IPS DF 6.9 (cell line): ENCODE measurements at regions not wholly inside any gene's neighbourhood (a gene's known extent, or its start where the extent isn't known, plus 50 kb on each side); places are given as distances from the start of the nearest gene placed in this dataset.

Experiments used
- DNase-seq: peaks from one replicate; pipeline ENCODE4 v3.0.0-alpha.2; 2013; ENCODE audit warnings: low read depth, low spot score
- H3K27ac ChIP-seq: one replicate; pipeline ENCODE4 v1.5.1; 2013; ENCODE audit warnings: low read length, control low read depth
- H3K27me3 ChIP-seq: 2 replicates; pipeline ENCODE4 v1.6.1; 2013; ENCODE audit warnings: mild to moderate bottlenecking, low read length; ENCODE audit not compliant: control insufficient read depth, insufficient read depth
- H3K36me3 ChIP-seq: 2 replicates; pipeline ENCODE4 v1.6.1; 2013; ENCODE audit warnings: low read length; ENCODE audit not compliant: control insufficient read depth, insufficient read depth
- H3K4me1 ChIP-seq: 2 replicates; pipeline ENCODE4 v1.6.1; 2013; ENCODE audit warnings: low read length; ENCODE audit not compliant: control insufficient read depth, insufficient read depth
- H3K4me3 ChIP-seq: 2 replicates; pipeline ENCODE4 v1.5.1; 2013; ENCODE audit warnings: mild to moderate bottlenecking, low read length
- H3K9me3 ChIP-seq: 2 replicates; pipeline ENCODE4 v1.6.1; 2013; ENCODE audit warnings: low read length, inconsistent platforms; ENCODE audit not compliant: control insufficient read depth, insufficient read depth
- WGBS: extraction: QIAGEN DNeasy Blood & Tissue Kit; methylation state at CpG from one replicate; pipeline ENCODE4 v1.1.7; 2013; ENCODE audit warnings: mixed read lengths, missing lambda C conversion rate; ENCODE audit not compliant: insufficient read length, insufficient coverage; 5-methylcytosine and 5-hydroxymethylcytosine counted together

DNA sequence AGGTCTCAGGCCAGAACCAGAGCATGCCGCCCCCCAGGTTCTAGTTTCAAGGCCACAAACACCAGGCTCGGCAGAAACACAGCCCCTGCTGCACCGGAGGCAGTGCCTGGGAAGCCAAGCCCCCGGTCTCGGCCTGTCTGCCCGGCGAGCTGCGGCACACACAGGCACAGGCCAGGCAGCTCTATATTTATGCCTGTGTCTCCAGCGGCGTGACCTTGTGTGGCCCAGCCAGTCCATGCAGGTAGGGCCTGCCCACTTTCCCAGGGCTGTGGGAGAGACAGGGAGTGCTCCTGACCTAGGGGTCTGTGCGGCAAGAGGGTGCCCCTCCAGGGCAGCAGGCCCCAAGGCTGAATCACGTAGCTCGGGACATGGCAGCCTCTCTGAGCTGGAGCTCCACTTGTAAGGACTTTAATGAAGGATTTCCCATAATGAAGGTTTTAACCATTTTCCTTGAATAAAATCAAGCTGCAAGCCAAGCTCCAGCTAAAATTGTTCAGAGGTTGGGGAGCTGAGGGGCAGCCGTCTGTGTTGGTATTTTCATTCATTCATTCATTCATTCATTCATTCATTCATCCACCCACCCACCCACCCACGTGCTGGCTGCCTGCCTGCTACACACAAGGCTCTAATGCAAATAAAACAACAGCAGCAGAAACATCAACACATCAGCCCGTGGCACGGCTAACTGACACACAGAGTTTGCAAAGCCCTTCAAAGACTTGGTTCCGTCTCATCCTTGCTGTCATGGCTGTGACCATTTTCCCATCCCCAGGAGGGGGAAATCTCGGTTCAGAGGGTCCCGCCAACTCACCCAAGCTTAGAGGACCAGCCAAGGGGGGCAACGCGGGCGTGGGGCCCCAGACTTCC, 92.0 kb downstream of the RFLNA start:
- Histone ChIP-seq H3K4me1 (peaks cover 3% of the 10 kb centered on the region; the same call in 1 of the 2 replicates), H3K27me3 (no peaks in the 10 kb centered on the region), H3K4me3 (no peak overlapping the region), H3K36me3 (peaks cover 16% of the 10 kb centered on the region), H3K9me3 (no peaks in the 10 kb centered on the region), H3K27ac (no peak overlapping the region)
- DNase-seq: no peak
- WGBS: no CpG with 5 or more reads among the region's 23 CpGs

DNA sequence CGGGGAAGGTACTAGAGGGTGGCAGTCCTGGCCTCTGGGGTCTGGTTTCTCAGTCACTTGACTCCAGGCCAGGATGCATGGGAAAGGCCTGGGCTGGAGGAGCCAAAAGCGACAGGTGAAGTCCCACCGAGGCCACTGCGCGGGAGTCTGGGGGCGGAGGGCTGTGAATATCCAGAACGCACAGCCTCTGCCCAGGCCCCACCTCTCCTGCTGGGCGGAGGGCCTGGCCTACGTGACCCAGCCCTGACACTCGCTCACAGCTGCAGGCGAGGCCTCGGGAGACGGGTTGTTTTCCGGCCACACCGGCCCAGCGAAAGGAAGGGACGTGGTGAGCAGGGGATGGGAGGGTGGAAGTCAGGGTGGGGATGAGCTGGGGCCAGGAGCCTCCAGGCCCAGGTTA, 91.2 kb downstream of the RFLNA start:
- H3K27me3 ChIP-seq: no peaks in the 10 kb centered on the region
- no peaks in the 10 kb centered on the region for H3K9me3 ChIP-seq
- DNase-seq: no peak
- peaks cover 3% of the 10 kb centered on the region; the same call in 1 of the 2 replicates for H3K4me1 ChIP-seq
- no CpG with 5 or more reads among the region's 17 CpGs for WGBS
- H3K27ac ChIP-seq: no peak overlapping the region
- peaks cover 17% of the 10 kb centered on the region for H3K36me3 ChIP-seq
- H3K4me3 ChIP-seq: no peak overlapping the region

GRCh38 chr12:124385219-124385969, 90.5 kb downstream of the RFLNA start:
- Histone ChIP-seq H3K27me3 (no peaks in the 10 kb centered on the region), H3K4me1 (peaks cover 3% of the 10 kb centered on the region; the same call in 1 of the 2 replicates), H3K4me3 (no peak overlapping the region), H3K27ac (no peak overlapping the region), H3K9me3 (no peaks in the 10 kb centered on the region), H3K36me3 (peaks cover 17% of the 10 kb centered on the region)
- no CpG with 5 or more reads among the region's 32 CpGs for WGBS
- DNase-seq: no peak

- H3K36me3 ChIP-seq: peaks cover 17% of the 10 kb centered on the region
- no peaks in the 10 kb centered on the region for H3K27me3 ChIP-seq
- no peak for DNase-seq
- no peaks in the 10 kb centered on the region for H3K9me3 ChIP-seq
- no peak overlapping the region for H3K27ac ChIP-seq
- H3K4me1 ChIP-seq: peaks cover 3% of the 10 kb centered on the region; the same call in 1 of the 2 replicates
- H3K4me3 ChIP-seq: no peak overlapping the region
- WGBS: no CpG with 5 or more reads among the region's 20 CpGs
These were observed 89.5 kb downstream of the RFLNA start for GRCh38 chr12:124384299-124384894.

GRCh38 chr12:124383028-124383427, 88.1 kb downstream of the RFLNA start:
- H3K36me3 ChIP-seq: peaks cover 17% of the 10 kb centered on the region
- no peak for DNase-seq
- no peak overlapping the region for H3K27ac ChIP-seq
- no peaks in the 10 kb centered on the region; the same call in 1 of the 2 replicates for H3K4me1 ChIP-seq
- WGBS: no CpG with 5 or more reads among the region's 10 CpGs
- H3K9me3 ChIP-seq: no peaks in the 10 kb centered on the region
- no peak overlapping the region for H3K4me3 ChIP-seq
- H3K27me3 ChIP-seq: no peaks in the 10 kb centered on the region

DNA sequence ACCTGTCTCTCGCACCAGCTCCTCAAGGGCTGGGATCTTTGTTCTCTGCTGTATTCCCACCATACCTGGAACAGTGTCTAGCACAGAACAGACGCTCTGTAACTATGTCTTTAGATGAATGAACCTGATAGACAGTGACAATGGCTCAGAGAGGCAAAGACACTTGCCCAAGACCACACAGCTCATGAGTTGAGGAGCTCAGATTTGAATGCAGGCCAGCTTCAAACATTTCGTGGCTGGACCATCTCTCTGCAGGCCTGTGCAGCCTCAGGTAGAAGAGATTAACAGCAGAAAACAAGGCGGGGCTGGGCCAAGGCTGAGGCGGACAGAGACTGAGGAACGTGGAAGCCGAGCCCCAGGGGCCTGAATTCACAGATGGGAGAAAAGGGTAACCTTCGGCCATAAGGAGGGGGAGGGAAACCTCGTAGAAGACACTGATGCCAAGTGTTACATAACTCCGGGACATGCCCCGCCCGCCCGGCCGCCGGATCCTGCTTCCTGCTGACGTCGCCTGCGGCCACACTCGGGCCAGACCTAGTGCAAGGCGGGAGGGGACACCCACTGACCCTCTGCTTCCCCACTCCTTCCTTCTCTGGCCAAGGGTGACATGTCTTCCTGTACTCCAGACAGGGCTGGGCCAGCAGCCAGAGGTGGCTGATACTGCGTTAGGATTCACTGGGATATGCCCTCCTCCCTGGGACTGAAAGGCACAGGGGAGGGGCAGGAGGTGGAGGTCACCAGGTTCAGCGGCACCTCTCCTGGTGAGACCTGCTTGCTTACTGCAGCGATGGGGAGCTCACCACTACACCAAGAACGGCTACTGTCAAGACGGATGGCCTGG, 86.8 kb downstream of the RFLNA start:
- Histone ChIP-seq H3K4me1 (no peaks in the 10 kb centered on the region; the same call in 1 of the 2 replicates), H3K27me3 (no peaks in the 10 kb centered on the region), H3K9me3 (no peaks in the 10 kb centered on the region), H3K27ac (no peak overlapping the region), H3K4me3 (no peak overlapping the region), H3K36me3 (peaks cover 17% of the 10 kb centered on the region)
- no peak for DNase-seq
- WGBS: no CpG with 5 or more reads among the region's 25 CpGs

GRCh38 chr12:124380796-124381455, 86.0 kb downstream of the RFLNA start:
- H3K4me1 ChIP-seq: no peaks in the 10 kb centered on the region; the same call in 1 of the 2 replicates
- H3K36me3 ChIP-seq: peaks cover 18% of the 10 kb centered on the region
- H3K27me3 ChIP-seq: no peaks in the 10 kb centered on the region
- no peak overlapping the region for H3K4me3 ChIP-seq
- WGBS: no CpG with 5 or more reads among the region's 8 CpGs
- no peak for DNase-seq
- H3K9me3 ChIP-seq: no peaks in the 10 kb centered on the region
- H3K27ac ChIP-seq: no peak overlapping the region

DNA sequence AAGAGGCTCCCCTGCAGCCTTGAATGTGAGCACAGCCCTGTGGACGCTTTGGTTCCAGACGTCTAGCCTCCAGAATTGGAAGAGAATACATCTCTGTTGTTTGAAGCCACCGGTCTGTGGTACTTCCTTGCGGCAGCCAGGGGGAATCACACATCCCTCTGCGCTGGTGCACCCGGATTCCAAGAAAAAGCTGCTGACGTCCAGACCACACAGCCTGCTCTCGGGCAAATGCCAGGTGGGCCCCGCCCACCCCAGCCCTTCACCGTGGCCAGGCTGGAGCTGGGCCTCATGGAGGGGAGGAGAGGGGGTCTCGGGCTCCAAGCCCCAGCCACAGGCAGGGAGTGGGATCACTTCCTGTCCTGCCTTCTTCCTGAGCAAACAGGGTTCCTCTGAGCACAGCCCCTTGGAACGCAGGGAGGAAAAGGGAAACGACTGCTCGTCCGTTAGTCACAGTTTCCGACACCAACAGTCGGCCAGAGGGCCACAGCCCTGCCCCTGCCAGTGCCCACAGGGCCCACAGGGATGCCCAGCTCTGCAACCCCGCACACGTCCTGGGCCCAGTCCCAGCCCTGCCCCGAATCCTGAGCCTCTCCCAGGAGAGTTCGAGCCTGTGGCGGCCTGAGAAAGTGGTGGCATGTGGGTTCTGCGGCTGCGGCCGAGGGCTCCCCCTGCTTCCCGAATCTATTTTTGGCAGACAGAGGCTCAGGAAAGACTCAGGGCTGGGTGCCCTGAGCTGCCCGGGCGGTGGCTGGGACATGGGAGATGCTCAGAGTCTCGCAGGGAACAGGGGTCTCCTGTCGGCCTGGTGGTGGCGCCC, 85.3 kb downstream of the RFLNA start:
- Histone ChIP-seq H3K36me3 (peaks cover 21% of the 10 kb centered on the region), H3K9me3 (no peaks in the 10 kb centered on the region), H3K4me1 (no peaks in the 10 kb centered on the region; the same call in 1 of the 2 replicates), H3K27me3 (no peaks in the 10 kb centered on the region), H3K4me3 (no peak overlapping the region), H3K27ac (no peak overlapping the region)
- DNase-seq: no peak
- no CpG with 5 or more reads among the region's 31 CpGs for WGBS

GRCh38 chr12:124379379-124379937, 84.6 kb downstream of the RFLNA start:
- no peaks in the 10 kb centered on the region for H3K27me3 ChIP-seq
- H3K9me3 ChIP-seq: no peaks in the 10 kb centered on the region
- WGBS: no CpG with 5 or more reads among the region's 17 CpGs
- peaks cover 15% of the 10 kb centered on the region for H3K36me3 ChIP-seq
- no peak overlapping the region for H3K4me3 ChIP-seq
- no peaks in the 10 kb centered on the region; the same call in 1 of the 2 replicates for H3K4me1 ChIP-seq
- no peak for DNase-seq
- H3K27ac ChIP-seq: no peak overlapping the region
